ENCODE measurements at regions not wholly inside any gene's neighbourhood (a gene's known extent, or its start where the extent isn't known, plus 50 kb on each side); places are given as distances from the start of the nearest gene placed in this dataset.

GRCh38 chr2:103961862-103962261 is 892.1 kb upstream of the POU3F3 start:
- Mint-ChIP-seq H3K4me3 (no peak overlapping the region), H3K27ac (no peak overlapping the region), H3K4me1 (no peaks in the 10 kb centered on the region), H3K36me3 (no peaks in the 10 kb centered on the region), H3K9me3 (peaks cover 0 to 26% (median 8%) of the 10 kb centered on the region in 5 donors), H3K27me3 (no peaks in the 10 kb centered on the region)
- Histone ChIP-seq H3K9me3 (ENCODE audit: low read length) (no peaks in the 10 kb centered on the region), H3K36me3 (ENCODE audit: insufficient read depth, low read length) (no peaks in the 10 kb centered on the region), H3K4me1 (ENCODE audit: insufficient read depth, low read length) (no peaks in the 10 kb centered on the region), H3K27ac (ENCODE audit: low read depth, low read length) (no peak overlapping the region), H3K27me3 (ENCODE audit: insufficient read depth, low read length, poor library complexity, severe bottlenecking) (no peaks in the 10 kb centered on the region), H3K4me3 (ENCODE audit: low read length) (no peak overlapping the region)
- ChIA-PET POLR2A (no interaction called here), CTCF (no interaction called here)
- DNase-seq: no peak

GRCh38 chr2:103962670-103963069 is 891.2 kb upstream of the POU3F3 start:
- no peaks in the 10 kb centered on the region for H3K27me3 ChIP-seq (ENCODE audit: insufficient read depth, low read length, poor library complexity, severe bottlenecking)
- H3K36me3 ChIP-seq (ENCODE audit: insufficient read depth, low read length): no peaks in the 10 kb centered on the region
- H3K9me3 ChIP-seq (ENCODE audit: low read length): no peaks in the 10 kb centered on the region
- H3K27ac ChIP-seq (ENCODE audit: low read depth, low read length): no peak overlapping the region
- H3K9me3 Mint-ChIP-seq: peaks cover 0 to 25% (median 8%) of the 10 kb centered on the region in 5 donors
- H3K36me3 Mint-ChIP-seq: no peaks in the 10 kb centered on the region
- DNase-seq: no peak
- H3K4me1 Mint-ChIP-seq: no peaks in the 10 kb centered on the region
- H3K27me3 Mint-ChIP-seq: no peaks in the 10 kb centered on the region
- no peak overlapping the region for H3K4me3 ChIP-seq (ENCODE audit: low read length)
- H3K4me3 Mint-ChIP-seq: no peak overlapping the region
- no peak overlapping the region for H3K27ac Mint-ChIP-seq
- CTCF ChIA-PET: no interaction called here
- H3K4me1 ChIP-seq (ENCODE audit: insufficient read depth, low read length): no peaks in the 10 kb centered on the region
- POLR2A ChIA-PET: no interaction called here

GRCh38 chr2:103963146-103963725 is 890.7 kb upstream of the POU3F3 start:
- H3K4me1 Mint-ChIP-seq: no peaks in the 10 kb centered on the region
- Histone ChIP-seq H3K4me1 (ENCODE audit: insufficient read depth, low read length) (no peaks in the 10 kb centered on the region), H3K27ac (ENCODE audit: low read depth, low read length) (no peak overlapping the region), H3K36me3 (ENCODE audit: insufficient read depth, low read length) (no peaks in the 10 kb centered on the region), H3K4me3 (ENCODE audit: low read length) (no peak overlapping the region), H3K27me3 (ENCODE audit: insufficient read depth, low read length, poor library complexity, severe bottlenecking) (no peaks in the 10 kb centered on the region), H3K9me3 (ENCODE audit: low read length) (no peaks in the 10 kb centered on the region)
- no peaks in the 10 kb centered on the region for H3K27me3 Mint-ChIP-seq
- H3K27ac Mint-ChIP-seq: no peak overlapping the region
- ChIA-PET CTCF (no interaction called here), POLR2A (no interaction called here)
- no peak overlapping the region for H3K4me3 Mint-ChIP-seq
- H3K9me3 Mint-ChIP-seq: peaks cover 0 to 25% (median 8%) of the 10 kb centered on the region in 5 donors
- DNase-seq: no peak
- no peaks in the 10 kb centered on the region for H3K36me3 Mint-ChIP-seq

GRCh38 chr2:103977241-103977640 is 876.7 kb upstream of the POU3F3 start:
- POLR2A ChIA-PET: no interaction called here
- CTCF ChIA-PET: no interaction called here
- DNase-seq: no peak
- Mint-ChIP-seq H3K27ac (no peak overlapping the region), H3K4me1 (no peaks in the 10 kb centered on the region), H3K9me3 (peaks cover 0 to 23% (median 4%) of the 10 kb centered on the region in 5 donors), H3K36me3 (no peaks in the 10 kb centered on the region), H3K4me3 (no peak overlapping the region), H3K27me3 (no peaks in the 10 kb centered on the region)
- Histone ChIP-seq H3K4me1 (ENCODE audit: insufficient read depth, low read length) (no peaks in the 10 kb centered on the region), H3K27me3 (ENCODE audit: insufficient read depth, low read length, poor library complexity, severe bottlenecking) (no peaks in the 10 kb centered on the region), H3K36me3 (ENCODE audit: insufficient read depth, low read length) (no peaks in the 10 kb centered on the region), H3K27ac (ENCODE audit: low read depth, low read length) (no peak overlapping the region), H3K9me3 (ENCODE audit: low read length) (no peaks in the 10 kb centered on the region), H3K4me3 (ENCODE audit: low read length) (no peak overlapping the region)

GRCh38 chr2:103977668-103978067 is 876.2 kb upstream of the POU3F3 start:
- CTCF ChIA-PET: no interaction called here
- Mint-ChIP-seq H3K9me3 (peaks cover 0 to 25% (median 4%) of the 10 kb centered on the region in 5 donors), H3K27ac (no peak overlapping the region), H3K4me1 (no peaks in the 10 kb centered on the region), H3K36me3 (no peaks in the 10 kb centered on the region), H3K4me3 (no peak overlapping the region), H3K27me3 (no peaks in the 10 kb centered on the region)
- no peak overlapping the region for H3K4me3 ChIP-seq (ENCODE audit: low read length)
- H3K4me1 ChIP-seq (ENCODE audit: insufficient read depth, low read length): no peaks in the 10 kb centered on the region
- no peaks in the 10 kb centered on the region for H3K36me3 ChIP-seq (ENCODE audit: insufficient read depth, low read length)
- H3K27me3 ChIP-seq (ENCODE audit: insufficient read depth, low read length, poor library complexity, severe bottlenecking): no peaks in the 10 kb centered on the region
- H3K9me3 ChIP-seq (ENCODE audit: low read length): no peaks in the 10 kb centered on the region
- POLR2A ChIA-PET: no interaction called here
- H3K27ac ChIP-seq (ENCODE audit: low read depth, low read length): no peak overlapping the region
- no peak for DNase-seq

GRCh38 chr2:103980401-103980800 is 873.5 kb upstream of the POU3F3 start:
- ChIA-PET CTCF (no interaction called here), POLR2A (no interaction called here)
- no peaks in the 10 kb centered on the region for H3K4me1 ChIP-seq (ENCODE audit: insufficient read depth, low read length)
- Mint-ChIP-seq H3K27me3 (no peaks in the 10 kb centered on the region), H3K4me3 (no peak overlapping the region), H3K9me3 (peaks cover 1 to 32% (median 5%) of the 10 kb centered on the region in 5 donors), H3K27ac (no peak overlapping the region), H3K4me1 (no peaks in the 10 kb centered on the region), H3K36me3 (no peaks in the 10 kb centered on the region)
- no peak for DNase-seq
- no peak overlapping the region for H3K27ac ChIP-seq (ENCODE audit: low read depth, low read length)
- no peaks in the 10 kb centered on the region for H3K9me3 ChIP-seq (ENCODE audit: low read length)
- H3K27me3 ChIP-seq (ENCODE audit: insufficient read depth, low read length, poor library complexity, severe bottlenecking): no peaks in the 10 kb centered on the region
- H3K36me3 ChIP-seq (ENCODE audit: insufficient read depth, low read length): no peaks in the 10 kb centered on the region
- no peak overlapping the region for H3K4me3 ChIP-seq (ENCODE audit: low read length)

GRCh38 chr2:103982691-103983090 is 871.2 kb upstream of the POU3F3 start:
- Mint-ChIP-seq H3K4me1 (no peaks in the 10 kb centered on the region), H3K9me3 (peaks cover 1 to 30% (median 7%) of the 10 kb centered on the region in 5 donors), H3K27ac (no peak overlapping the region), H3K36me3 (no peaks in the 10 kb centered on the region), H3K4me3 (no peak overlapping the region), H3K27me3 (no peaks in the 10 kb centered on the region)
- H3K27ac ChIP-seq (ENCODE audit: low read depth, low read length): no peak overlapping the region
- no peaks in the 10 kb centered on the region for H3K27me3 ChIP-seq (ENCODE audit: insufficient read depth, low read length, poor library complexity, severe bottlenecking)
- no peaks in the 10 kb centered on the region for H3K4me1 ChIP-seq (ENCODE audit: insufficient read depth, low read length)
- no peaks in the 10 kb centered on the region for H3K9me3 ChIP-seq (ENCODE audit: low read length)
- H3K36me3 ChIP-seq (ENCODE audit: insufficient read depth, low read length): no peaks in the 10 kb centered on the region
- DNase-seq: no peak
- ChIA-PET POLR2A (no interaction called here), CTCF (no interaction called here)
- no peak overlapping the region for H3K4me3 ChIP-seq (ENCODE audit: low read length)

GRCh38 chr2:103986001-103986400 is 867.9 kb upstream of the POU3F3 start:
- Mint-ChIP-seq H3K36me3 (no peaks in the 10 kb centered on the region), H3K4me1 (no peaks in the 10 kb centered on the region), H3K27ac (no peak overlapping the region), H3K9me3 (peaks cover 8 to 45% (median 10%) of the 10 kb centered on the region in 5 donors), H3K27me3 (no peaks in the 10 kb centered on the region), H3K4me3 (no peak overlapping the region)
- Histone ChIP-seq H3K4me3 (ENCODE audit: low read length) (no peak overlapping the region), H3K9me3 (ENCODE audit: low read length) (no peaks in the 10 kb centered on the region), H3K27me3 (ENCODE audit: insufficient read depth, low read length, poor library complexity, severe bottlenecking) (no peaks in the 10 kb centered on the region), H3K27ac (ENCODE audit: low read depth, low read length) (no peak overlapping the region), H3K36me3 (ENCODE audit: insufficient read depth, low read length) (no peaks in the 10 kb centered on the region), H3K4me1 (ENCODE audit: insufficient read depth, low read length) (no peaks in the 10 kb centered on the region)
- POLR2A ChIA-PET: no interaction called here
- DNase-seq: no peak
- CTCF ChIA-PET: no interaction called here

- no peaks in the 10 kb centered on the region for H3K27me3 Mint-ChIP-seq
Observed at GRCh38 chr2:103991591-103991990, 862.3 kb upstream of the POU3F3 start.

More at GRCh38 chr2:103991591-103991990, 862.3 kb upstream of the POU3F3 start:
- Histone ChIP-seq H3K4me1 (ENCODE audit: insufficient read depth, low read length) (no peaks in the 10 kb centered on the region), H3K27ac (ENCODE audit: low read depth, low read length) (no peak overlapping the region), H3K36me3 (ENCODE audit: insufficient read depth, low read length) (no peaks in the 10 kb centered on the region), H3K9me3 (ENCODE audit: low read length) (no peaks in the 10 kb centered on the region), H3K27me3 (ENCODE audit: insufficient read depth, low read length, poor library complexity, severe bottlenecking) (no peaks in the 10 kb centered on the region), H3K4me3 (ENCODE audit: low read length) (no peak overlapping the region)
- Mint-ChIP-seq H3K27ac (no peak overlapping the region), H3K4me1 (no peaks in the 10 kb centered on the region), H3K4me3 (no peak overlapping the region), H3K36me3 (no peaks in the 10 kb centered on the region), H3K9me3 (peaks cover 8 to 40% (median 22%) of the 10 kb centered on the region in 5 donors)
- DNase-seq: no peak
- ChIA-PET POLR2A (no interaction called here), CTCF (no interaction called here)
